ENCODE measurements at regions not wholly inside any gene's neighbourhood (a gene's known extent, or its start where the extent isn't known, plus 50 kb on each side); places are given as distances from the start of the nearest gene placed in this dataset.

- Histone ChIP-seq H3K9ac (no peak overlapping the region), H3K4me2 (ENCODE audit: low read length) (no peak overlapping the region), H3K9me3 (ENCODE audit: control insufficient read depth, low read length) (no peaks in the 10 kb centered on the region), H3K4me1 (no peaks in the 10 kb centered on the region), H3K79me2 (no peaks in the 10 kb centered on the region), H2AFZ (no peak overlapping the region), H3K36me3 (ENCODE audit: control insufficient read depth, insufficient read depth, low read length) (no peaks in the 10 kb centered on the region), H3K27me3 (ENCODE audit: control insufficient read depth, insufficient read depth, low read length) (no peaks in the 10 kb centered on the region), H3K4me3 (ENCODE audit: low read depth, low read length) (no peak overlapping the region), H3K27ac (no peak overlapping the region)
- TF ChIP-seq CTCF (IDR thresholded peaks at IDR 0.05) = no peak
These were observed 115.0 kb upstream of the ADAMTS18 start for GRCh38 chr16:77549876-77550275.

GRCh38 chr16:77551357-77551756 is 116.5 kb upstream of the ADAMTS18 start:
- H3K4me2 ChIP-seq (ENCODE audit: low read length) = no peak overlapping the region
- H3K4me3 ChIP-seq (ENCODE audit: low read depth, low read length) = no peak overlapping the region
- H3K27me3 ChIP-seq (ENCODE audit: control insufficient read depth, insufficient read depth, low read length) = no peaks in the 10 kb centered on the region
- no peaks in the 10 kb centered on the region for H3K36me3 ChIP-seq (ENCODE audit: control insufficient read depth, insufficient read depth, low read length)
- no peak overlapping the region for H2AFZ ChIP-seq
- no peak overlapping the region for H3K9ac ChIP-seq
- no peaks in the 10 kb centered on the region for H3K79me2 ChIP-seq
- TF ChIP-seq CTCF (IDR thresholded peaks at IDR 0.05) = no peak
- no peaks in the 10 kb centered on the region for H3K9me3 ChIP-seq (ENCODE audit: control insufficient read depth, low read length)
- no peak overlapping the region for H3K27ac ChIP-seq
- H3K4me1 ChIP-seq = peaks cover 2% of the 10 kb centered on the region

GRCh38 chr16:77553130-77553529 is 118.3 kb upstream of the ADAMTS18 start:
- Histone ChIP-seq H3K9ac (no peak overlapping the region), H3K4me3 (ENCODE audit: low read depth, low read length) (no peak overlapping the region), H3K9me3 (ENCODE audit: control insufficient read depth, low read length) (no peaks in the 10 kb centered on the region), H2AFZ (no peak overlapping the region), H3K36me3 (ENCODE audit: control insufficient read depth, insufficient read depth, low read length) (no peaks in the 10 kb centered on the region), H3K27me3 (ENCODE audit: control insufficient read depth, insufficient read depth, low read length) (no peaks in the 10 kb centered on the region), H3K79me2 (no peaks in the 10 kb centered on the region), H3K4me1 (peaks cover 4% of the 10 kb centered on the region), H3K4me2 (ENCODE audit: low read length) (no peak overlapping the region), H3K27ac (no peak overlapping the region)
- no peak for TF ChIP-seq CTCF (IDR thresholded peaks at IDR 0.05)

- no peaks in the 10 kb centered on the region for H3K9me3 ChIP-seq (ENCODE audit: control insufficient read depth, low read length)
- no peak overlapping the region for H3K27ac ChIP-seq
- no peak overlapping the region for H3K4me3 ChIP-seq (ENCODE audit: low read depth, low read length)
These were observed 120.3 kb upstream of the ADAMTS18 start for GRCh38 chr16:77555126-77555525.

More at GRCh38 chr16:77555126-77555525, 120.3 kb upstream of the ADAMTS18 start:
- TF ChIP-seq CTCF (IDR thresholded peaks at IDR 0.05) = no peak
- Histone ChIP-seq H3K4me2 (ENCODE audit: low read length) (no peak overlapping the region), H3K4me1 (peaks cover 4% of the 10 kb centered on the region), H3K27me3 (ENCODE audit: control insufficient read depth, insufficient read depth, low read length) (no peaks in the 10 kb centered on the region), H3K9ac (no peak overlapping the region), H2AFZ (no peak overlapping the region), H3K36me3 (ENCODE audit: control insufficient read depth, insufficient read depth, low read length) (no peaks in the 10 kb centered on the region), H3K79me2 (no peaks in the 10 kb centered on the region)
